ENCODE measurements at regions not wholly inside any gene's neighbourhood (a gene's known extent, or its start where the extent isn't known, plus 50 kb on each side); places are given as distances from the start of the nearest gene placed in this dataset.
A peak's percentile ranks its signal among the peaks of the same experiment; 100 is the strongest.

DNA sequence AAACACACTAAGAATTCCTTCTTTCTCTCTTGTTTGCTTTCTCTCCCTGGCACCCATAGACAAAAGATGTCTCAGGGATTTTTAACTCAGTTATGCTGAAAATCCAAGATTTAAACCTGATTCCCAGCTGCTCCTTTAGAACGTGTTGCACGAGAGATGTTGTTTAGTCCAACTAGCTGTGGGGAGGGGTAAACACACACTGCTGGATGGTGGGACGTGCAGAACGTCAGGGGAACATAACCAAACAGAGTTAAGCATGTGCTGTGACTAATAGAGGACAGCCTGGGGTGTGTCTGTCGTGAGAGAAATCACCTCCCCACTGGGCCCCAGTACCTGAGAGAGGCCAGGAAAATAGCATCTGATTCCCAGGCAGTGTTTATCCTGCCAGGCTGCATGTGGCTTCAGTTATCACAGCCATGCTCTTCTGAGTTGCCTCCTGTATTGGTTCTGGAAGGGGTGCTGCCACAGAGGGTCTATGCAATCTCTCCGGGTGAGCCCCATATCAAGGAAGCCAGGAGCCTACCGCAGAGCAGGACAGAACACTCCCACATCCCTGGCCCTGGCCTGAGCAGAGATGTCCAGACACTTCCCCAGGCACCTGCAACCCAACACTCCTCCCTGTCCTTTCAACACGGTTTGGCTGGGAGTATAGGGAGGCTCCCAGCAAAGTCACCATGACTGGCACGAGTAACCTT, 112.7 kb upstream of the EGLN3 start:
- no peaks in the 10 kb centered on the region for H3K4me1 ChIP-seq (ENCODE audit: insufficient read depth, low read length)
- DNase-seq (ENCODE audit: insufficient read length, low spot score, missing footprints), result no peak

GRCh38 chr14:34063042-34063441, 112.2 kb upstream of the EGLN3 start:
- Histone ChIP-seq H4K20me1 (ENCODE audit: insufficient read depth, low read length) (no peaks in the 10 kb centered on the region), H3K27ac (ENCODE audit: low read depth, low read length) (no peak overlapping the region), H3K79me2 (ENCODE audit: insufficient read depth, low read length) (no peaks in the 10 kb centered on the region), H3K4me3 (ENCODE audit: insufficient read depth, low read length) (no peak overlapping the region), H3K4me2 (ENCODE audit: insufficient read depth, low read length) (no peak overlapping the region), H3K36me3 (ENCODE audit: insufficient read depth, low read length) (no peaks in the 10 kb centered on the region), H3K4me1 (ENCODE audit: insufficient read depth, low read length) (no peaks in the 10 kb centered on the region), H2AFZ (ENCODE audit: low read length) (no peak overlapping the region), H3K27me3 (ENCODE audit: insufficient read depth, low read length) (no peaks in the 10 kb centered on the region), H3K9me3 (ENCODE audit: low read depth, low read length) (no peaks in the 10 kb centered on the region)
- no peak for DNase-seq (ENCODE audit: insufficient read length, low spot score, missing footprints)
- no peak for TF ChIP-seq CTCF (IDR thresholded peaks at IDR 0.05; ENCODE audit: extremely low read depth, low read depth, low read length)

More for the DNA sequence above, 112.7 kb upstream of the EGLN3 start:
- H3K27ac ChIP-seq (ENCODE audit: low read depth, low read length), result no peak overlapping the region
- no peak overlapping the region for H2AFZ ChIP-seq (ENCODE audit: low read length)
- H3K4me2 ChIP-seq (ENCODE audit: insufficient read depth, low read length), result no peak overlapping the region
- no peaks in the 10 kb centered on the region for H4K20me1 ChIP-seq (ENCODE audit: insufficient read depth, low read length)
- no peaks in the 10 kb centered on the region for H3K9me3 ChIP-seq (ENCODE audit: low read depth, low read length)
- TF ChIP-seq CTCF (IDR thresholded peaks at IDR 0.05; ENCODE audit: extremely low read depth, low read depth, low read length), result no peak
- no peak overlapping the region for H3K4me3 ChIP-seq (ENCODE audit: insufficient read depth, low read length)
- H3K36me3 ChIP-seq (ENCODE audit: insufficient read depth, low read length), result no peaks in the 10 kb centered on the region
- H3K79me2 ChIP-seq (ENCODE audit: insufficient read depth, low read length), result no peaks in the 10 kb centered on the region
- no peaks in the 10 kb centered on the region for H3K27me3 ChIP-seq (ENCODE audit: insufficient read depth, low read length)

- Histone ChIP-seq H2AFZ (ENCODE audit: low read length) (no peak overlapping the region), H3K9me3 (ENCODE audit: low read depth, low read length) (no peaks in the 10 kb centered on the region), H3K36me3 (ENCODE audit: insufficient read depth, low read length) (no peaks in the 10 kb centered on the region), H3K4me3 (ENCODE audit: insufficient read depth, low read length) (no peak overlapping the region), H3K4me2 (ENCODE audit: insufficient read depth, low read length) (no peak overlapping the region), H3K4me1 (ENCODE audit: insufficient read depth, low read length) (no peaks in the 10 kb centered on the region), H4K20me1 (ENCODE audit: insufficient read depth, low read length) (no peaks in the 10 kb centered on the region), H3K79me2 (ENCODE audit: insufficient read depth, low read length) (no peaks in the 10 kb centered on the region), H3K27ac (ENCODE audit: low read depth, low read length) (no peak overlapping the region), H3K27me3 (ENCODE audit: insufficient read depth, low read length) (no peaks in the 10 kb centered on the region)
- TF ChIP-seq CTCF (IDR thresholded peaks at IDR 0.05; ENCODE audit: extremely low read depth, low read depth, low read length), result no peak
- no peak for DNase-seq (ENCODE audit: insufficient read length, low spot score, missing footprints)
Observed at GRCh38 chr14:34062353-34062973, 111.6 kb upstream of the EGLN3 start.

DNA sequence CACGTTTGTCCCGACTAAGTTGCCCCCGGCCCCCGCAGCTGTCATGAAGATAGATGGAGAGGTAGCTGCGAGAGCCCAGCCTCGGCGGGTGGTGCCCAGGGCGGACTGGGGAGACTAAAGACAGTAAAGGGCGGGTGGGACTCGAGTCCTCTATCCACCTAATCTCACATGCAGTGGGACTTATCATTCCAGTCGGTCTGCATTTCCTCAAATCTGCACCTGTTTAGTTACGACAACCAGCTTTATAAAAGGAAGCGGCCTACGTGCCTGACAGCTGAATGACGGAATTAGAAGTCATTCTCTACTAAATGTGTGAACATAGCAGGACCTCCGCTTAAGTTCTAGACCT, 109.8 kb upstream of the EGLN3 start:
- Histone ChIP-seq H2AFZ (ENCODE audit: low read length) (peak overlapping the region; percentile 68), H3K27me3 (ENCODE audit: insufficient read depth, low read length) (no peaks in the 10 kb centered on the region), H3K4me1 (ENCODE audit: insufficient read depth, low read length) (no peaks in the 10 kb centered on the region), H3K4me2 (ENCODE audit: insufficient read depth, low read length) (peak overlapping the region; percentile 71), H3K36me3 (ENCODE audit: insufficient read depth, low read length) (no peaks in the 10 kb centered on the region), H3K27ac (ENCODE audit: low read depth, low read length) (no peak overlapping the region), H3K9me3 (ENCODE audit: low read depth, low read length) (no peaks in the 10 kb centered on the region), H4K20me1 (ENCODE audit: insufficient read depth, low read length) (no peaks in the 10 kb centered on the region), H3K79me2 (ENCODE audit: insufficient read depth, low read length) (no peaks in the 10 kb centered on the region), H3K4me3 (ENCODE audit: insufficient read depth, low read length) (peak overlapping the region; percentile 61)
- TF ChIP-seq CTCF (IDR thresholded peaks at IDR 0.05; ENCODE audit: extremely low read depth, low read depth, low read length), result no peak
- no peak for DNase-seq (ENCODE audit: insufficient read length, low spot score, missing footprints)

All from osteoblast (primary cell).